IMR-90 (cell line): ENCODE measurements at regions not wholly inside any gene's neighbourhood (a gene's known extent, or its start where the extent isn't known, plus 50 kb on each side); places are given as distances from the start of the nearest gene placed in this dataset.

Source experiments
- ATAC-seq: fragments of 200-7000 bp; cut with Tn5 transposase; 2 replicates; pipeline ENCODE4 v1.9.1; 2020; ENCODE audit warnings: low read depth, mild to moderate bottlenecking, moderate library complexity
- BruUV-seq: library from RNA; stranded (reverse); fragments of 400-500 nt; replicated peaks from 2 replicates; lab custom pipeline; 2021; lab: Mats Ljungman, UMichigan
- CTCF ChIA-PET: fragments of 300-600 bp; formaldehyde crosslinking; extraction: SDS; loops from one replicate; lab custom pipeline; 2021; ENCODE audit warnings: antibody characterized with exemption; lab: Yijun Ruan, JAX
- POLR2A ChIA-PET: fragments of 300-600 bp; sonication (Branson Sonifier 250); formaldehyde crosslinking; loops from one replicate; lab custom pipeline; 2022; ENCODE audit warnings: antibody characterized with exemption; ENCODE audit not compliant: unreplicated experiment; lab: Charles Lee
- DNase-seq: peaks from one replicate; pipeline ENCODE4 v3.0.0; 2013
- H2AFZ ChIP-seq: replicated peaks from 2 replicates; pipeline ENCODE3; 2013; ENCODE audit warnings: low read length, mild to moderate bottlenecking; ENCODE audit not compliant: poor library complexity
- H2AK5ac ChIP-seq: 2 replicates; pipeline ENCODE4 v1.6.1; 2013; ENCODE audit warnings: low read depth, low read length, inconsistent platforms
- H2AK9ac ChIP-seq: replicated peaks from 2 replicates; pipeline ENCODE3; 2013; ENCODE audit warnings: mild to moderate bottlenecking, low read depth, low read length, moderate library complexity; ENCODE audit not compliant: poor library complexity
- H2BK120ac ChIP-seq: 2 replicates; pipeline ENCODE4 v1.6.1; 2013; ENCODE audit warnings: low read depth, low read length, inconsistent platforms
- H2BK15ac ChIP-seq: 3 replicates; pipeline ENCODE4 v1.6.1; 2013; ENCODE audit warnings: low read depth, low read length, inconsistent platforms
- H2BK20ac ChIP-seq: 2 replicates; pipeline ENCODE4 v1.6.1; 2013; ENCODE audit warnings: low read depth, mild to moderate bottlenecking, inconsistent platforms, low read length, moderate library complexity
- H2BK5ac ChIP-seq: 2 replicates; pipeline ENCODE4 v1.6.1; 2013; ENCODE audit warnings: mild to moderate bottlenecking, low read depth, low read length, inconsistent platforms; ENCODE audit not compliant: poor library complexity, severe bottlenecking
- H3K14ac ChIP-seq: replicated peaks from 2 replicates; pipeline ENCODE4 v1.6.1; 2013; ENCODE audit warnings: low read depth, low read length, inconsistent platforms
- H3K18ac ChIP-seq: 2 replicates; pipeline ENCODE4 v1.6.1; 2013; ENCODE audit warnings: low read depth, low read length, control low read depth
- H3K23ac ChIP-seq: 2 replicates; pipeline ENCODE4 v1.6.1; 2013; ENCODE audit warnings: low read depth, low read length, inconsistent platforms
- H3K27ac ChIP-seq: 2 replicates; pipeline ENCODE4 v1.5.1; 2013; ENCODE audit warnings: mild to moderate bottlenecking, control low read depth, low read length; ENCODE audit not compliant: insufficient read depth
- H3K27me3 ChIP-seq: 2 replicates; pipeline ENCODE4 v1.6.1; 2013; ENCODE audit warnings: low read length; ENCODE audit not compliant: control insufficient read depth, insufficient read depth
- H3K36me3 ChIP-seq: 2 replicates; pipeline ENCODE4 v1.6.1; 2013; ENCODE audit warnings: low read length, mixed read lengths; ENCODE audit not compliant: control insufficient read depth, insufficient read depth
- H3K4ac ChIP-seq: 2 replicates; pipeline ENCODE4 v1.6.1; 2013; ENCODE audit warnings: low read depth, low read length, inconsistent platforms
- H3K4me1 ChIP-seq: 2 replicates; pipeline ENCODE4 v1.6.1; 2013; ENCODE audit warnings: low read length, mixed read lengths; ENCODE audit not compliant: control insufficient read depth, insufficient read depth
- H3K4me2 ChIP-seq: 2 replicates; pipeline ENCODE4 v1.6.1; 2013; ENCODE audit warnings: low read depth, mild to moderate bottlenecking, control low read depth, low read length, moderate library complexity
- H3K4me3 ChIP-seq: 2 replicates; pipeline ENCODE4 v1.5.1; 2013; ENCODE audit warnings: low read depth, mild to moderate bottlenecking, control low read depth, low read length, moderate library complexity; ENCODE audit not compliant: insufficient read depth
- H3K56ac ChIP-seq: 2 replicates; pipeline ENCODE4 v1.6.1; 2013; ENCODE audit warnings: low read length, inconsistent platforms; ENCODE audit not compliant: insufficient read depth; ENCODE audit errors: extremely low read depth
- H3K79me1 ChIP-seq, 2 experiments: 2 replicates each; pipeline ENCODE4 v1.6.1; 2013; ENCODE audit warnings: low read length in 2 of 2, inconsistent platforms in 1 of 2, low read depth in 1 of 2
- H3K9ac ChIP-seq: 2 replicates; pipeline ENCODE4 v1.6.1; 2013; ENCODE audit warnings: low read depth, low read length, control low read depth
- H3K9me1 ChIP-seq: 2 replicates; pipeline ENCODE4 v1.6.1; 2013; ENCODE audit warnings: low read length, inconsistent platforms; ENCODE audit not compliant: insufficient read depth
- H3K9me3 ChIP-seq: 2 replicates; pipeline ENCODE4 v1.6.1; 2013; ENCODE audit warnings: low read length; ENCODE audit not compliant: control insufficient read depth, insufficient read depth
- H4K20me1 ChIP-seq: 2 replicates; pipeline ENCODE4 v1.6.1; 2013; ENCODE audit warnings: low read length, inconsistent platforms; ENCODE audit not compliant: insufficient read depth
- H4K5ac ChIP-seq: 2 replicates; pipeline ENCODE4 v1.6.1; 2013; ENCODE audit warnings: mild to moderate bottlenecking, low read depth, low read length, control low read depth
- H4K8ac ChIP-seq, 2 experiments: 2 replicates each; pipeline ENCODE4 v1.6.1; 2013; ENCODE audit warnings: low read depth in 2 of 2, low read length in 2 of 2, control low read depth in 1 of 2, inconsistent platforms in 1 of 2
- H4K91ac ChIP-seq: 2 replicates; pipeline ENCODE4 v1.6.1; 2013; ENCODE audit warnings: low read depth, low read length, inconsistent platforms; ENCODE audit not compliant: insufficient read depth
- CEBPB ChIP-seq: IDR thresholded peaks from 2 replicates; pipeline ENCODE4 v1.6.1; 2012; ENCODE audit warnings: low read depth, low read length, improper control_type of control experiment
- ELK1 ChIP-seq: fragments of 150-350 bp; IDR thresholded peaks from 2 replicates; pipeline ENCODE4 v1.6.1; 2016; ENCODE audit warnings: low read depth, mild to moderate bottlenecking, low read length, moderate library complexity, borderline replicate concordance
- MAZ ChIP-seq: IDR thresholded peaks from 2 replicates; pipeline ENCODE4 v1.6.1; 2012; ENCODE audit warnings: low read depth, mild to moderate bottlenecking, low read length, improper control_type of control experiment, moderate library complexity, borderline replicate concordance
- MXI1 ChIP-seq: IDR thresholded peaks from 2 replicates; pipeline ENCODE4 v1.6.1; 2012; ENCODE audit warnings: low read depth, mild to moderate bottlenecking, low read length, moderate library complexity, borderline replicate concordance
- NFE2L2 ChIP-seq: fragments of 150-350 bp; IDR thresholded peaks from 2 replicates; pipeline ENCODE4 v1.6.1; 2016; ENCODE audit warnings: low read depth, mild to moderate bottlenecking, low read length
- POLR2A ChIP-seq: IDR thresholded peaks from 2 replicates; pipeline ENCODE4 v1.6.1; 2012; ENCODE audit warnings: mild to moderate bottlenecking, low read depth, low read length
- RCOR1 ChIP-seq: IDR thresholded peaks from 2 replicates; pipeline ENCODE4 v1.6.1; 2012; ENCODE audit warnings: mild to moderate bottlenecking, low read length, improper control_type of control experiment; ENCODE audit not compliant: insufficient replicate concordance
- WGBS, 2 experiments: methylation state at CpG; one replicate each; pipeline versions ENCODE4 v1.1.5 to v1.1.7; 2013; ENCODE audit warnings: missing lambda C conversion rate in 2 of 2; ENCODE audit not compliant: insufficient read length in 1 of 2; ENCODE audit errors: extremely low coverage in 2 of 2; 5-methylcytosine and 5-hydroxymethylcytosine counted together
- dilution Hi-C: fragments of 300-500 bp; cut with HindIII; formaldehyde crosslinking; loops from one replicate; pipeline ENCODE4 v1.14.3; 2018; ENCODE audit warnings: low sequenced_read_pairs; ENCODE audit not compliant: unreplicated experiment
- in situ Hi-C: fragments of 300-500 bp; cut with MboI; formaldehyde crosslinking; loops from 3 replicates; pipeline ENCODE4 v1.14.3; 2019; ENCODE audit warnings: low sequenced_read_pairs, inconsistent platforms, mixed read lengths
- intact Hi-C: fragments of 100-400 bp; cut with micrococcal nuclease; formaldehyde crosslinking; loops from 2 replicates; pipeline ENCODE4 v1.10.0; 2022
- TF ChIP-seq, protein P1 (sequence below): fragments of 150-350 bp; IDR thresholded peaks from 2 replicates; pipeline ENCODE4 v1.6.1; 2017; ENCODE audit warnings: mild to moderate bottlenecking, antibody characterized with exemption, low read length, low read depth

DNA sequence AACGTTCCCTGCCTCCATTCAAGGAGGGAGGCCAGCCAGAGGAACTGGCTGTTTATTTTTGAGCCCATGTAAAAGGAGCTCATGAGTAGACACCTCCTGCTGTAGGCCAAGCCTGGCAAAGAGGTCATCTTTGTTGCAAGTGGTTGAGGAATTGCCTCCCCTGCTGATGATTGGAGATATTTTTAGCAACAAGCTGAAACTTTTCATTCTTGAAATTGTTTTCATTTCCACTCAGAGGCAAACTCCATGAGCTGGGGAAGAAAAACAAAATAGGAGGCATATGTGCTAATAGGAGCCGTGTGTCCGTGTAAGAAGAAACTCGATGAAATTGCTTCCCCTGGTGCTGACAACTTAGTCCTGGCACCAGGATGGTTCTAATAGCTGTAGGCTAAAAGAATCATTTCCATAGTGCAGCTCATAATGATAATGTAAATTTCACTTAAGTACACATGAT, 440.1 kb upstream of the FAR2 start:
- H3K14ac ChIP-seq, result no peak overlapping the region; the same call in 1 of the 2 replicates
- BruUV-seq, result no TSS peak
- H2BK20ac ChIP-seq, result peak overlapping the region; percentile 64; the same call in 1 of the 2 replicates
- DNase-seq (peak; percentile 61), ATAC-seq (peak; percentile 44)
- H3K9me1 ChIP-seq, result peaks cover 2% of the 10 kb centered on the region; the same call in 1 of the 2 replicates
- peaks cover 2% of the 10 kb centered on the region; the same call in 1 of the 2 replicates for H3K4me1 ChIP-seq
- no peak overlapping the region for H3K9ac ChIP-seq
- peak overlapping the region; percentile 61; the same call in 1 of the 2 replicates for H2AK5ac ChIP-seq
- 0 out of 2 replicates have a peak overlapping the region, but pooled peaks have one; percentile 0 for H4K91ac ChIP-seq
- H3K18ac ChIP-seq, result no peak overlapping the region; the same call in 1 of the 2 replicates
- H3K36me3 ChIP-seq, result no peaks in the 10 kb centered on the region
- H2BK120ac ChIP-seq, result peak overlapping the region; percentile 38; the same call in 1 of the 2 replicates
- no peak overlapping the region for H3K23ac ChIP-seq
- H3K4ac ChIP-seq, result peak overlapping the region; percentile 11; the same call in 1 of the 2 replicates
- no peaks in the 10 kb centered on the region for H3K27me3 ChIP-seq
- no peak overlapping the region; a peak in 1 of 4 replicates for H4K8ac ChIP-seq
- H3K9me3 ChIP-seq, result no peaks in the 10 kb centered on the region
- H2AK9ac ChIP-seq, result no peak overlapping the region
- CTCF ChIA-PET, result interaction anchor here (0.6 to 1.4 kb wide), 4 partner anchors 8 to 173 kb away, joined by 3 to 4 read pairs (median 4); no protein-coding TSS in a partner anchor
- in situ Hi-C loops, result loop anchor here (10.0 kb wide), 1 partner anchor 64 kb away; no protein-coding TSS in a partner anchor
- H4K20me1 ChIP-seq, result no peaks in the 10 kb centered on the region
- H2BK5ac ChIP-seq, result no peak overlapping the region
- H3K4me2 ChIP-seq, result no peak overlapping the region; the same call in 1 of the 2 replicates
- dilution Hi-C loops, result no loop called here
- POLR2A ChIA-PET, result no interaction called here
- no peak overlapping the region for H3K4me3 ChIP-seq
- no peaks in the 10 kb centered on the region for H3K79me1 ChIP-seq
- intact Hi-C loops, result no loop called here
- no CpG with 5 or more reads among the region's 4 CpGs for WGBS, 2 experiments
- H2BK15ac ChIP-seq, result peak overlapping the region; percentile 79
- no peak overlapping the region for H3K27ac ChIP-seq
- no peak overlapping the region for H2AFZ ChIP-seq
- H3K56ac ChIP-seq, result no peak overlapping the region
- TF ChIP-seq MXI1, result no peak
- no peak for TF ChIP-seq CEBPB
- TF ChIP-seq POLR2A, result no peak
- TF ChIP-seq ELK1, result no peak
- no peak for TF ChIP-seq RCOR1
- TF ChIP-seq NFE2L2, result no peak
- TF ChIP-seq, protein P1, sequence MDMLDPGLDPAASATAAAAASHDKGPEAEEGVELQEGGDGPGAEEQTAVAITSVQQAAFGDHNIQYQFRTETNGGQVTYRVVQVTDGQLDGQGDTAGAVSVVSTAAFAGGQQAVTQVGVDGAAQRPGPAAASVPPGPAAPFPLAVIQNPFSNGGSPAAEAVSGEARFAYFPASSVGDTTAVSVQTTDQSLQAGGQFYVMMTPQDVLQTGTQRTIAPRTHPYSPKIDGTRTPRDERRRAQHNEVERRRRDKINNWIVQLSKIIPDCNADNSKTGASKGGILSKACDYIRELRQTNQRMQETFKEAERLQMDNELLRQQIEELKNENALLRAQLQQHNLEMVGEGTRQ, result no peak
- no peak for TF ChIP-seq MAZ
- no peak overlapping the region for H4K5ac ChIP-seq
